Heart left ventricle (tissue), 16 donors: ENCODE measurements at regions not wholly inside any gene's neighbourhood (a gene's known extent, or its start where the extent isn't known, plus 50 kb on each side); places are given as distances from the start of the nearest gene placed in this dataset.

Source experiments
- ATAC-seq, 4 donors: fragments of 200-7000 bp; cut with Tn5 transposase; one replicate each; pipeline ENCODE4 v1.9.1; 2020 to 2022; ENCODE audit warnings: moderate library complexity in 4 of 4, mild to moderate bottlenecking in 3 of 4, moderate number of reproducible peaks in 1 of 4
- DNase-seq, 5 donors: peaks; one replicate each; pipeline ENCODE4 v3.0.0-alpha.2; 2020
- H3K27ac ChIP-seq, 12 donors: fragments of 200-600 bp; sonication (generic) in 4 of 12; one replicate each; pipeline versions ENCODE4 v1.5.0 to v1.8.0; 2016 to 2022; ENCODE audit warnings: mild to moderate bottlenecking in 2 of 12
- H3K27me3 ChIP-seq, 9 donors: fragments of 200-600 bp; sonication (generic) in 2 of 9; one replicate each; pipeline versions ENCODE4 v1.5.1 to v1.8.0; 2016 to 2022; ENCODE audit warnings: mild to moderate bottlenecking in 3 of 9
- H3K36me3 ChIP-seq, 9 donors: fragments of 200-600 bp; sonication (generic) in 2 of 9; one replicate each; pipeline versions ENCODE4 v1.5.0 to v1.8.0; 2018 to 2022; ENCODE audit warnings: mild to moderate bottlenecking in 2 of 9
- H3K4me1 ChIP-seq, 12 donors: fragments of 200-600 bp; sonication (generic) in 4 of 12; one replicate each; pipeline versions ENCODE4 v1.5.0 to v1.8.0; 2016 to 2022; ENCODE audit warnings: mild to moderate bottlenecking in 3 of 12
- H3K4me3 ChIP-seq, 12 donors: fragments of 200-600 bp; sonication (generic) in 4 of 12; one replicate each; pipeline versions ENCODE4 v1.5.0 to v1.8.0; 2017 to 2022; ENCODE audit warnings: mild to moderate bottlenecking in 9 of 12, moderate library complexity in 4 of 12
- H3K9me3 ChIP-seq, 12 donors: fragments of 200-600 bp; sonication (generic) in 4 of 12; one replicate each; pipeline versions ENCODE4 v1.5.0 to v1.8.0; 2016 to 2022; ENCODE audit warnings: mild to moderate bottlenecking in 1 of 12
- POLR2A ChIP-seq, 2 donors: fragments of 450-650 bp; IDR thresholded peaks; one replicate each; pipeline ENCODE4 v1.6.1; 2017; ENCODE audit warnings: antibody characterized with exemption in 2 of 2, mild to moderate bottlenecking in 2 of 2, moderate library complexity in 2 of 2
- WGBS, 4 donors: extraction: QIAGEN DNeasy Blood & Tissue Kit in 2 of 4; methylation state at CpG; one replicate each; pipeline versions ENCODE4 v1.1.5 to v1.1.7; 2013 to 2018; 5-methylcytosine and 5-hydroxymethylcytosine counted together
- intact Hi-C, 10 donors: fragments of 100-400 bp; cut with DNase I; formaldehyde crosslinking; loops; one replicate each; pipeline versions ENCODE4 v1.11.1 to v1.14.2; 2022
- TF ChIP-seq, protein P1 (sequence below), 12 donors: fragments of 200-600 bp; sonication (generic) in 4 of 12; IDR thresholded peaks; one replicate each; pipeline versions ENCODE4 v1.5.0 to v1.8.0; 2018 to 2022; ENCODE audit warnings: antibody characterized with exemption in 12 of 12, mild to moderate bottlenecking in 5 of 12
- donor health status: ischemic (EF 13 %, LVEDD 7.1; RV severe dilation, severe dysfunction).
- donor health status: healthy with polysubstance abuse.
- donor health status: DM: no; HTN: yes; CAD: no.
- donor health status: DM: no; HTN: no; CAD: no.
- donor health status: ischemic (EF 25% LVEDD 6.9; RV normal size, moderate dysfunction).
- donor health status: ischemic (EF 25% LVEDD 5.7; RV mildly dilated, moderate dysfunction).
- donor health status: healthy.
- donor health status: DM: yes; HTN: yes; CAD: no.
- donor health status: ischemic (EF 35%, LVEDD 5.7; RV mildly dilated, moderate dysfunction).
- donor health status: nonischemic (EF 11% LVEDD 7.7; RV severe dilation, severe dysfunction).
- donor health status: DM: yes; HTN: yes; CAD: no.
- donor health status: PGD.
- donor health status: ischemic (EF 29% LVEDD 5.4; RV normal size, mild dysfunction).
- donor health status: nonischemic (EF 23%, LVEDD 6.1; RV moderate dilation, normal function).

DNA sequence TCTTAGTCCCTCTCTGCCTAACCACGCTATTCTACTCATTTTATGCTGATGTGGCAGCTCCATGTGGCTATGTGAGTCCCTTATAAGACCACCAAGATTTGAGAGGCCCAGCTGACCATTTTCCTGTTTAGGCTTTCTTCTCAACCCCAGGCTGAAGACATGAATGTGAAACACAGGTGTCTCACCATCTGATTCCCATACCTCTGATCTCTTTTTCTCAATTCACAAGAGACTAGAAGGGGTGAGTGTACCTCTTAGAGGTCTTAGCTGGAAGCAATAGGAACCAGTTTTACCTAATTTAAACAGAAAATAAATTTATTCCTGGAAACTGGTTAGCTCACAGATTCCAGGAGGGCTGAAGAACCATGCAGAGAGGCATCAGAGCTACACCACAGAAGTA lies 276.5 kb upstream of the FMR1 start:
- no peak for DNase-seq
- H3K4me3 ChIP-seq: no peak overlapping the region

DNA sequence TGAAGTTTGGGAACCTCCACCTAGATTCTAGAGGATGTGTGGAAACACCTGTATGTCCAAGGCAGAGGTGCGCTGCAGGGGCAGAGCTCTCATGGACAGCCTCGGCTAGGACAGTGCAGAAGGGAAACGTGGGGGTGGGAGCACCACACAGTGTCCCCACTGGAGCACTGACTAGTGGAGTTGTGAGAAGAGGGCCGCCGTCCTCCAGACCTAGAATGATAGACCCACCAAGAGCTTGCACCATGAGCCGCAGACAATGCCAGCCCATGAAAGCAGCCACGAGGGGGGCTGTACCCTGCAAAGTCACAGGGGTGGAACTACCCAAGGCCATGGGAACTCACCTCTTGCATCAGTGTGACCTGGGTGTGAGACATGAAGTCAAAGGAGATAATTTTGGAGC lies 274.5 kb upstream of the FMR1 start:
- H3K9me3 ChIP-seq: no peaks in the 10 kb centered on the region
- TF ChIP-seq, protein P1, sequence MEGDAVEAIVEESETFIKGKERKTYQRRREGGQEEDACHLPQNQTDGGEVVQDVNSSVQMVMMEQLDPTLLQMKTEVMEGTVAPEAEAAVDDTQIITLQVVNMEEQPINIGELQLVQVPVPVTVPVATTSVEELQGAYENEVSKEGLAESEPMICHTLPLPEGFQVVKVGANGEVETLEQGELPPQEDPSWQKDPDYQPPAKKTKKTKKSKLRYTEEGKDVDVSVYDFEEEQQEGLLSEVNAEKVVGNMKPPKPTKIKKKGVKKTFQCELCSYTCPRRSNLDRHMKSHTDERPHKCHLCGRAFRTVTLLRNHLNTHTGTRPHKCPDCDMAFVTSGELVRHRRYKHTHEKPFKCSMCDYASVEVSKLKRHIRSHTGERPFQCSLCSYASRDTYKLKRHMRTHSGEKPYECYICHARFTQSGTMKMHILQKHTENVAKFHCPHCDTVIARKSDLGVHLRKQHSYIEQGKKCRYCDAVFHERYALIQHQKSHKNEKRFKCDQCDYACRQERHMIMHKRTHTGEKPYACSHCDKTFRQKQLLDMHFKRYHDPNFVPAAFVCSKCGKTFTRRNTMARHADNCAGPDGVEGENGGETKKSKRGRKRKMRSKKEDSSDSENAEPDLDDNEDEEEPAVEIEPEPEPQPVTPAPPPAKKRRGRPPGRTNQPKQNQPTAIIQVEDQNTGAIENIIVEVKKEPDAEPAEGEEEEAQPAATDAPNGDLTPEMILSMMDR (IDR thresholded peaks at IDR 0.05): no peak
- TF ChIP-seq POLR2A (IDR thresholded peaks at IDR 0.05): no peak
- intact Hi-C loops: no loop called here
- no peaks in the 10 kb centered on the region for H3K36me3 ChIP-seq
- no peak overlapping the region for H3K4me3 ChIP-seq
- peak in 1 of 5 donors; percentile 26 for DNase-seq
- H3K4me1 ChIP-seq: no peaks in the 10 kb centered on the region
- no peaks in the 10 kb centered on the region for H3K27me3 ChIP-seq
- ATAC-seq: no peak
- 71 to 92% (median 80%) methylated on average over 2 to 7 of the region's 7 CpGs for WGBS, 4 donors
- H3K27ac ChIP-seq: no peak overlapping the region

More for the DNA sequence above, 276.5 kb upstream of the FMR1 start:
- WGBS, 4 donors: 63 to 89% (median 70%) methylated on average over 1 of the region's 1 CpG
- no peak for ATAC-seq
- TF ChIP-seq, protein P1 (IDR thresholded peaks at IDR 0.05): no peak
- no peak for TF ChIP-seq POLR2A (IDR thresholded peaks at IDR 0.05)
- H3K27ac ChIP-seq: no peak overlapping the region
- H3K4me1 ChIP-seq: no peaks in the 10 kb centered on the region
- no peaks in the 10 kb centered on the region for H3K36me3 ChIP-seq
- no peaks in the 10 kb centered on the region for H3K9me3 ChIP-seq
- intact Hi-C loops: no loop called here
- H3K27me3 ChIP-seq: no peaks in the 10 kb centered on the region

DNA sequence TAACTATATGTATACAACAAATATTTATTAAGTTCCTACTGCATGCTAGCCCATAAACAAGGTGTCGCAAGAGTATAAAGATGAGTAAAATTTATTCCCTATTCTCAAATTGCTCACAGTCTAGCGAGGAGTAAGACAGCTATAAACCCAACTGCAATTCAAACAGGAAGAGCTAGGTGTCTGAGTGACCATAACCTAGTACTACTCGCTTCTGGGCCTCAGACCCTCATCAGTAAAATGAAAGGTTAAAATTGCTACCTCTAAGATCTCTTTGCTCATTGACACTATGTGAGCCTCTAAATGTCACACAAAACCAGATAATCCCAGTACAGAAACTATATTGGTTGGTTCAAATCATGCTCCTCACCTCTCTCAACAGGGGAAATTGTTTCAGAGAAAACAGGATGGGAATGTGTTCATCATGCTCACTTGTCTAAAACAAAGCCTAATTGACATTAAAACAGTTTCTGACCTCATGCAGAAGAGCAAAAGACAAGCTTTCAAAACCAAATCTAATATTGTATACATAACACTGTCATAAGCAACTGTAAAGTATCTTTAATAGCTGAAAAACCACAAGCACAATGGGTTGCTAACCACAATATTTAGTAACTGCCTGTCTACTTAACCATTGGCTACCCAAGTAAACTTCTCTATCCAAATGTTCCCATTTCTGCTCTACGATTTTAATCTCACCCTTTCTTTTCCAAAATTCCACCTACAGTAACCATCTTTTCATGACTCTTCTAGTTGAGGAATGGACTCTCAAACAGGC lies 264.6 kb upstream of the FMR1 start:
- TF ChIP-seq, protein P1 (IDR thresholded peaks at IDR 0.05): no peak
- no peak for TF ChIP-seq POLR2A (IDR thresholded peaks at IDR 0.05)
- intact Hi-C loops: no loop called here
- H3K4me3 ChIP-seq: no peak overlapping the region
- H3K27ac ChIP-seq: no peak overlapping the region
- no peak for ATAC-seq
- H3K9me3 ChIP-seq: no peaks in the 10 kb centered on the region
- no peaks in the 10 kb centered on the region for H3K36me3 ChIP-seq
- no peaks in the 10 kb centered on the region for H3K4me1 ChIP-seq
- no peak for DNase-seq
- 63 to 77% (median 70%) methylated on average over 4 of the region's 4 CpGs for WGBS, 4 donors
- H3K27me3 ChIP-seq: no peaks in the 10 kb centered on the region

DNA sequence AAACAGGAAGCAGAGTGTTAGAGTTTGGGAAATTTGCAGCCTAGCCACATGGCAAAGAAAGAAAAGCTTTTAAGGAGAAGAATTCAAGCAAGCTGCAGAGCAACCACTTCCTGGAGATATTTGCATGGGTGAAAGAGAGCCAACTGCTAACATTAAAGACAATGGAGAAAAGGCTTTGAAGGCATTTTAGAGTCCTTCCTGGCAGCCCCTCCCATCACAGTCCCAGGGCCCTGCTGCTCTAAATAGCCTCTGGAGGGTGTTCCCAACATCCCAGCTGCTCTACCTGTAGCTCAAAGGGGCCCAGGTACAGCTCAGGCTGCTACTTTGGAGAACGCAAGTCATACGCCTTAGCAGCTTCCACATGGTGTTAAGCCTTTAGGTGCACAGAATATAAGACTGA lies 235.9 kb upstream of the FMR1 start:
- Histone ChIP-seq H3K27ac (no peak overlapping the region), H3K9me3 (no peaks in the 10 kb centered on the region), H3K4me1 (no peaks in the 10 kb centered on the region), H3K4me3 (no peak overlapping the region), H3K27me3 (no peaks in the 10 kb centered on the region), H3K36me3 (no peaks in the 10 kb centered on the region)
- intact Hi-C loops: no loop called here
- ATAC-seq (no peak), DNase-seq (no peak)
- 80 to 100% (median 95%) methylated on average over 1 to 2 of the region's 2 CpGs for WGBS, 4 donors
- TF ChIP-seq, protein P1 (IDR thresholded peaks at IDR 0.05): no peak
- no peak for TF ChIP-seq POLR2A (IDR thresholded peaks at IDR 0.05)
